ENCODE measurements at regions not wholly inside any gene's neighbourhood (a gene's known extent, or its start where the extent isn't known, plus 50 kb on each side); places are given as distances from the start of the nearest gene placed in this dataset.

DNA sequence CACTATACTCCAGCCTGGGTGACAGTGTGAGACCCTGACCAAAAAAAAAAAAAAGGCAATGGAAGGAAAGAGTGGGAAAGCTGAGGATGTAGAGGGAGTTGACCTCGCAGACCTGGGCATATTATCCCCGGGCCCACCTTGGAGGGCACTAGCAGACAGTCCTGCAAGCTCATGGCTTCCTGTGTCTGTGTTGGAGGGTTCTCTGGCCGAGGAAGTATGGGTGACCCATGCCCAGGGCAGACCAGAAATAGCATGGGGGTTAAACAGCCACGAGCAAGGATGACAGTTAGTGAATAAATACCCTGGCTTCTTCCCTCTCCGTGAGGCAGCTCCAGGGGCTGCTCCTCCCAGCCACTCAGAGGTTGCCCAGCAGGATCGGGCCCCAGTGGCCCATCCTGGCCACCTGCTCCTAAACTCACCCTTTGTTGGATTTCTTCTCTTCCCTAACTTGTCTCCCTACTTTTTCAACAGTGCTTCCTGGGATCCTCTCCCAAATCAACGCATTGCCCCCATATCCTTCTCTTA, 485.8 kb downstream of the ZNF536 start:
- in situ Hi-C loops (cut with HindIII; ENCODE audit: low pct_ligation_motif_present, low sequenced_read_pairs), result no loop called here
- Histone ChIP-seq H3K4me3 (ENCODE audit: low read depth, low read length) (no peak overlapping the region), H3K36me3 (replicated peaks) (no peaks in the 10 kb centered on the region), H3K27ac (no peak overlapping the region), H3K27me3 (replicated peaks) (no peaks in the 10 kb centered on the region)
- DNase-seq, result no peak
- TF ChIP-seq, protein P1, sequence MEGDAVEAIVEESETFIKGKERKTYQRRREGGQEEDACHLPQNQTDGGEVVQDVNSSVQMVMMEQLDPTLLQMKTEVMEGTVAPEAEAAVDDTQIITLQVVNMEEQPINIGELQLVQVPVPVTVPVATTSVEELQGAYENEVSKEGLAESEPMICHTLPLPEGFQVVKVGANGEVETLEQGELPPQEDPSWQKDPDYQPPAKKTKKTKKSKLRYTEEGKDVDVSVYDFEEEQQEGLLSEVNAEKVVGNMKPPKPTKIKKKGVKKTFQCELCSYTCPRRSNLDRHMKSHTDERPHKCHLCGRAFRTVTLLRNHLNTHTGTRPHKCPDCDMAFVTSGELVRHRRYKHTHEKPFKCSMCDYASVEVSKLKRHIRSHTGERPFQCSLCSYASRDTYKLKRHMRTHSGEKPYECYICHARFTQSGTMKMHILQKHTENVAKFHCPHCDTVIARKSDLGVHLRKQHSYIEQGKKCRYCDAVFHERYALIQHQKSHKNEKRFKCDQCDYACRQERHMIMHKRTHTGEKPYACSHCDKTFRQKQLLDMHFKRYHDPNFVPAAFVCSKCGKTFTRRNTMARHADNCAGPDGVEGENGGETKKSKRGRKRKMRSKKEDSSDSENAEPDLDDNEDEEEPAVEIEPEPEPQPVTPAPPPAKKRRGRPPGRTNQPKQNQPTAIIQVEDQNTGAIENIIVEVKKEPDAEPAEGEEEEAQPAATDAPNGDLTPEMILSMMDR (IDR thresholded peaks at IDR 0.05; ENCODE audit: low read depth, low read length, missing control alignments), result no peak

DNA sequence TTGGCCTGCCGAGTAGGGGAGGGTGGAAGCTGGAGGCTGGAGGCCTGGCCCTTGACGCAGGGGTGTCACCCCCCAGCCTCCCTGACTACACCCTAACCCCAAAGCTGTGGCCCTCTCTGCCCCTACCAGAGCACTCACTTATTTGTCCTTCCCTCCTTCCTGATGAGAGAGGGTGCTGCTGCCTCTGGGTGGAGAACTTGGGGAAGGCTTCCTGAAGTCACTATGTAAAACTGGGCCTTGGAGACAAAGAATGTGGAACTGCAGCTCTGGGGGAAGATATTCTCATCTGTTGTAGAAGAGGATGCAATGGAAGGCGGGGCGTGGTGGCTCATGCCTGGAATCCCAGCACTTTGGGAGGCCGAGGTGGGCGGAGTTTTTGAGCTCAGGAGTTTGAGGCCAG, 485.2 kb downstream of the ZNF536 start:
- Histone ChIP-seq H3K27me3 (replicated peaks) (no peaks in the 10 kb centered on the region), H3K27ac (no peak overlapping the region), H3K4me3 (ENCODE audit: low read depth, low read length) (no peak overlapping the region), H3K36me3 (replicated peaks) (no peaks in the 10 kb centered on the region)
- DNase-seq, result no peak
- TF ChIP-seq, protein P1 (IDR thresholded peaks at IDR 0.05; ENCODE audit: low read depth, low read length, missing control alignments), result no peak
- in situ Hi-C loops (cut with HindIII; ENCODE audit: low pct_ligation_motif_present, low sequenced_read_pairs), result no loop called here

DNA sequence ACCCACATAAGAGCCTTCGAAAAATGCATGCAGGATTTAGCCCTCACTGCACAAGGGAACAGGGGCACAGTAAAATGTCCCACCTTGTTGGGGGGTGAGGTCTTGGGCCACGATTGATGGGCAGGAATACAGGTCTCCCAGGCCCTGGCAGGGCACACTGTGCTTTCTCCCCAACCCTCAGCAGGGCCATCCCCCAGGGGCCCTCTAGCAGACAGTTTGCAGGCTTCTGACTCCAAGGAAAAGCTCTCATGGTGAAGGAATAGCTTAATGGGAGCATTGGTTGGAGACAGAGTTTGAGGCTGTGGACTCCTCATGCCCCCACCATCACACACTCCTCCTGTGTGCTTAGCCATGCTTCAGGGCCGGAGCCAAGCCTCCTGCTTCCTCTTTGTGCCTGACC, 484.6 kb downstream of the ZNF536 start:
- Histone ChIP-seq H3K27me3 (replicated peaks) (no peaks in the 10 kb centered on the region), H3K4me3 (ENCODE audit: low read depth, low read length) (no peak overlapping the region), H3K27ac (no peak overlapping the region), H3K36me3 (replicated peaks) (no peaks in the 10 kb centered on the region)
- in situ Hi-C loops (cut with HindIII; ENCODE audit: low pct_ligation_motif_present, low sequenced_read_pairs), result no loop called here
- DNase-seq, result no peak
- TF ChIP-seq, protein P1 (IDR thresholded peaks at IDR 0.05; ENCODE audit: low read depth, low read length, missing control alignments), result no peak

DNA sequence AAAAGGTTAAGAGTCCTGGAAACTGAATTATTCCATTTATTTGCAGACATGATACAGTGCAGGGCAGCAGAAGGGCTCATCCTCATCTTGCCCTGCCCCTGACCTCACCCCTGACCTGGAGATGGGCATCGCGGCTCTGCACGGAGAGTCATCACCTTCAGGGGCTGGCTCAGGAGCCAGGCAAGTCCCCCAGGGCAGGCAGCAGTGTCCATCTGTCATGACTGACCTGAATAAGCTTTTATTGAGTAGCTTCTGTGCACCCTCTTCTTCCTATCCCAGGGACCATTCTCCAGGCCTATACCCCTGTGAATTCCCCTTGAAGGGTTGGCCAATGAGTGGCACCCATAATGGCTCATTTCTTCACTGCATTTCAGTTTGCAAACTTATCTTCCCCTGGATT, 484.2 kb downstream of the ZNF536 start:
- Histone ChIP-seq H3K27me3 (replicated peaks) (no peaks in the 10 kb centered on the region), H3K4me3 (ENCODE audit: low read depth, low read length) (no peak overlapping the region), H3K36me3 (replicated peaks) (no peaks in the 10 kb centered on the region), H3K27ac (no peak overlapping the region)
- TF ChIP-seq, protein P1 (IDR thresholded peaks at IDR 0.05; ENCODE audit: low read depth, low read length, missing control alignments), result no peak
- in situ Hi-C loops (cut with HindIII; ENCODE audit: low pct_ligation_motif_present, low sequenced_read_pairs), result no loop called here
- no peak for DNase-seq

DNA sequence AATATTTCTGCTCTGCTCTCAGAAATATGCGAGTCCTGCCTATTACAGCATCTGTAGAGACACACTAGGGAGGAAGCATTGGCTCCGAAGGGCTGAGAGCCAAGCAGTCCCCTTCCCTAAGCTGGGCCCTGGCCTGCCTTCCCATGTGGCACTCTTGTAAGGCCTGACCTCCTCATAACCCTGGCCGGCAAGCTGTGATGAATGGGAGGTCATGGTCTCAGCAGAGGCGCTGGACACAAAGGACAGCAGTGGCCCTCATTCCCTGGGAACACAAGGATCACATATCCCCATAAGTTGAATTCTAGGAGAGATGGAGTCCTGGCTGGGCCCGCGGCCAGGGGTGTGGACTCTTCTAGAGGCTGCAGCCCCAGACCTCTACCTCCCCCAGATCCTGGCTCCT, 483.3 kb downstream of the ZNF536 start:
- in situ Hi-C loops (cut with HindIII; ENCODE audit: low pct_ligation_motif_present, low sequenced_read_pairs), result no loop called here
- no peaks in the 10 kb centered on the region for H3K36me3 ChIP-seq (replicated peaks)
- no peak overlapping the region for H3K27ac ChIP-seq
- TF ChIP-seq, protein P1 (IDR thresholded peaks at IDR 0.05; ENCODE audit: low read depth, low read length, missing control alignments), result no peak
- no peak overlapping the region for H3K4me3 ChIP-seq (ENCODE audit: low read depth, low read length)
- no peak for DNase-seq
- no peaks in the 10 kb centered on the region for H3K27me3 ChIP-seq (replicated peaks)

DNA sequence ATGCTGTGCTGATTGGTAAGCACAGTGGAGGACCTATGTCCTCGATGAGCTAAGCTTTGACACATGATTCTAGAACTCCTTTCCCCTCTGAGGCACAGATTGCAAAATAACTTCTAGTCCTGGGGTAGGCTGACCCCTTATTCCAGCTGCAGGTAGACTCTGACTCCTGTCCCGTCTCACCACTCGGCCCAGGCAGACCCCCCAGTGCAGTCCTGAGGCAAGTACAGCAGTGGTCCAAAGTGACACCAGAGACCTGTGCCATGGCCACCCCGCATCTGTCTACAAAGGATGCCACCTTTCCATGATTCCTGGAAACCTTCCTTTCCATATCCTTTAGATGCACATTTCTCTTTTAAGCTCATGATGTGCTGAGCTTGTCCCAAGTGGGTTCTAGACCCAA, 482.5 kb downstream of the ZNF536 start:
- DNase-seq, result no peak

More for the DNA sequence above, 482.5 kb downstream of the ZNF536 start:
- TF ChIP-seq, protein P1 (IDR thresholded peaks at IDR 0.05; ENCODE audit: low read depth, low read length, missing control alignments), result no peak
- Histone ChIP-seq H3K27me3 (replicated peaks) (no peaks in the 10 kb centered on the region), H3K4me3 (ENCODE audit: low read depth, low read length) (no peak overlapping the region), H3K36me3 (replicated peaks) (no peaks in the 10 kb centered on the region), H3K27ac (no peak overlapping the region)
- in situ Hi-C loops (cut with HindIII; ENCODE audit: low pct_ligation_motif_present, low sequenced_read_pairs), result no loop called here

Measured in brain microvascular endothelial cell (primary cell).